HepG2 (cell line): ENCODE measurements at regions not wholly inside any gene's neighbourhood (a gene's known extent, or its start where the extent isn't known, plus 50 kb on each side); places are given as distances from the start of the nearest gene placed in this dataset.

Source experiments
- KLF16 ChIP-seq, 2 experiments: sonication (generic) in 1 of 2; formaldehyde crosslinking in 1 of 2; IDR thresholded peaks; 2 replicates each; pipeline versions ENCODE4 v1.6.1 to v1.8.0; 2016 to 2023; ENCODE audit warnings: missing genetic modification reagents in 2 of 2, missing compliant biosample characterization in 1 of 2
- MEF2D ChIP-seq: sonication (generic); formaldehyde crosslinking; IDR thresholded peaks from 2 replicates; pipeline ENCODE4 v1.5.1; 2020; ENCODE audit warnings: mild to moderate bottlenecking, missing genetic modification reagents
- MZF1 ChIP-seq: sonication (generic); formaldehyde crosslinking; IDR thresholded peaks from 2 replicates; pipeline ENCODE4 v1.8.1; 2023; ENCODE audit warnings: mild to moderate bottlenecking, missing genetic modification reagents, borderline replicate concordance
- RNF219 ChIP-seq: sonication (generic); formaldehyde crosslinking; IDR thresholded peaks from 2 replicates; pipeline ENCODE4 v1.5.0; 2020; ENCODE audit warnings: mild to moderate bottlenecking, missing genetic modification reagents
- RORA ChIP-seq: sonication (generic); formaldehyde crosslinking; IDR thresholded peaks from 2 replicates; pipeline ENCODE4 v1.5.0; 2020; ENCODE audit warnings: mild to moderate bottlenecking, missing genetic modification reagents, moderate library complexity
- SNAPC5 ChIP-seq: sonication (generic); formaldehyde crosslinking; IDR thresholded peaks from 2 replicates; pipeline ENCODE4 v1.8.1; 2023; ENCODE audit warnings: mild to moderate bottlenecking, missing genetic modification reagents, borderline replicate concordance
- ZC3H13 ChIP-seq: sonication (generic); formaldehyde crosslinking; IDR thresholded peaks from 2 replicates; pipeline ENCODE4 v1.8.1; 2023; ENCODE audit warnings: mild to moderate bottlenecking, missing genetic modification reagents, moderate library complexity
- ZNF232 ChIP-seq: sonication (generic); formaldehyde crosslinking; IDR thresholded peaks from 2 replicates; pipeline ENCODE4 v1.4.0; 2020; ENCODE audit warnings: missing genetic modification reagents, borderline replicate concordance
- ZNF446 ChIP-seq: sonication (generic); formaldehyde crosslinking; IDR thresholded peaks from 2 replicates; pipeline ENCODE4 v1.5.0; 2020; ENCODE audit warnings: mild to moderate bottlenecking, missing genetic modification reagents
- ZNF543 ChIP-seq: sonication (generic); formaldehyde crosslinking; IDR thresholded peaks from 2 replicates; pipeline ENCODE4 v1.4.0; 2020; ENCODE audit warnings: mild to moderate bottlenecking, missing genetic modification reagents
- ZNF784 ChIP-seq: sonication (generic); formaldehyde crosslinking; IDR thresholded peaks from 2 replicates; pipeline ENCODE4 v1.5.1; 2020; ENCODE audit warnings: missing genetic modification reagents, mild to moderate bottlenecking, borderline replicate concordance
- ZSCAN22 ChIP-seq: sonication (generic); formaldehyde crosslinking; IDR thresholded peaks from 2 replicates; pipeline ENCODE4 v1.4.0; 2020; ENCODE audit warnings: mild to moderate bottlenecking, missing genetic modification reagents

DNA sequence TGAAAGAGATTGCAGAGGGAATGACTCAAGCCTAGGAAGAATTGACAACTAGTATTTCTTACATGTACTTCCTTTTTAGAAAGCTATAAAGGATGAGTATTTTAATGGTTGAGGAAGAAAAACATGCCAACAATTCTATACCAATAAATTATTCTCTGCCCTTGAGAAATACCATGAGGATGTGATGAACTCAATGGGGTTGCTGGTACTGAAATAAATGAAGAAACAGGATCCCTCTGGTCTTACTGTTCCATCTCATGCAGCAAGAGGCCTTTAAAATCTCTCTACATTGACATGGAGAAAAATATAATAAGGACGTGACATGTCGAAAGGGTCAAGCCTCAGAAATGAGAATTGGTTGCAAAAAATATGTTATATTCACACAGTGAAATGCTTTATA is 477.3 kb downstream of the GABRG2 start (continued):
- no peak for TF ChIP-seq MZF1 (CRISPR knock-in tag)
- no peak for TF ChIP-seq ZNF784 (CRISPR knock-in tag)
- TF ChIP-seq RNF219 (CRISPR knock-in tag) = no peak
- TF ChIP-seq KLF16 (CRISPR knock-in tag; IDR thresholded peaks at IDR 0.05) = no peak
- TF ChIP-seq RORA (CRISPR knock-in tag) = no peak
- no peak for TF ChIP-seq ZNF446 (CRISPR knock-in tag)
- no peak for TF ChIP-seq SNAPC5 (CRISPR knock-in tag)
- TF ChIP-seq MEF2D = no peak
- TF ChIP-seq ZC3H13 (CRISPR knock-in tag) = no peak
- no peak for TF ChIP-seq ZNF232 (CRISPR knock-in tag)
- TF ChIP-seq ZNF543 = no peak
- no peak for TF ChIP-seq ZSCAN22 (CRISPR knock-in tag)
- TF ChIP-seq, all 625 proteins: peak for 0
